ENCODE measurements at regions not wholly inside any gene's neighbourhood (a gene's known extent, or its start where the extent isn't known, plus 50 kb on each side); places are given as distances from the start of the nearest gene placed in this dataset.

- TF ChIP-seq CTCF (IDR thresholded peaks at IDR 0.05) (no peak), POLR2A (IDR thresholded peaks at IDR 0.05) (no peak)
Observed at GRCh38 chr5:121559832-121560231, 291.9 kb upstream of the FTMT start.
